H4 (cell line): ENCODE measurements at regions not wholly inside any gene's neighbourhood (a gene's known extent, or its start where the extent isn't known, plus 50 kb on each side); places are given as distances from the start of the nearest gene placed in this dataset.
A peak's percentile ranks its signal among the peaks of the same experiment; 100 is the strongest.
"Not testable (repeated sequence)": the region's sequence is repeated elsewhere in the genome, so short reads cannot be mapped to it uniquely, and the experiment has no call there.

Source experiments
- DNase-seq: peaks from one replicate; pipeline ENCODE4 v3.0.0-alpha.2; 2015; ENCODE audit warnings: low spot score

- peak; percentile 1 for DNase-seq
Observed at GRCh38 chr2:176424746-176425145, 155.5 kb downstream of the MTX2 start.

- DNase-seq, result no peak
Observed at GRCh38 chr2:176427549-176427948, 158.3 kb downstream of the MTX2 start.

- DNase-seq, result not testable (repeated sequence)
Observed at GRCh38 chr2:176428944-176429469, 159.8 kb downstream of the MTX2 start.

- DNase-seq, result no peak
Observed at GRCh38 chr2:176432434-176432833, 163.2 kb downstream of the MTX2 start.

- DNase-seq, result no peak
Observed at GRCh38 chr2:176435729-176436128, 166.5 kb downstream of the MTX2 start.

- DNase-seq, result no peak
Observed at GRCh38 chr2:176443946-176444345, 174.7 kb downstream of the MTX2 start.

- DNase-seq, result peak; percentile 52
Observed at GRCh38 chr2:176445956-176446355, 176.7 kb downstream of the MTX2 start.

GRCh38 chr2:176446718-176447414 lies 177.6 kb downstream of the MTX2 start:
- DNase-seq, result no peak

GRCh38 chr2:176447616-176448015 lies 178.4 kb downstream of the MTX2 start:
- no peak for DNase-seq

GRCh38 chr2:176449852-176450251 lies 180.6 kb downstream of the MTX2 start:
- no peak for DNase-seq

GRCh38 chr2:176453784-176454183 lies 184.5 kb downstream of the MTX2 start:
- DNase-seq, result no peak

GRCh38 chr2:176454893-176455815 lies 185.9 kb downstream of the MTX2 start:
- peak; percentile 25 for DNase-seq

GRCh38 chr2:176455816-176456291 lies 186.6 kb downstream of the MTX2 start:
- no peak for DNase-seq

GRCh38 chr2:176457481-176457880 lies 188.2 kb downstream of the MTX2 start:
- no peak for DNase-seq

GRCh38 chr2:176461098-176461808 lies 192.0 kb downstream of the MTX2 start:
- no peak for DNase-seq

GRCh38 chr2:176461809-176462670 lies 192.8 kb downstream of the MTX2 start:
- peak; percentile 14 for DNase-seq

- no peak for DNase-seq
Observed at GRCh38 chr2:176463546-176463945, 194.3 kb downstream of the MTX2 start.

GRCh38 chr2:176464886-176465564 lies 195.8 kb downstream of the MTX2 start:
- no peak for DNase-seq

GRCh38 chr2:176466918-176467452 lies 197.7 kb downstream of the MTX2 start:
- DNase-seq, result no peak

- DNase-seq, result no peak
Observed at GRCh38 chr2:176467595-176467994, 198.4 kb downstream of the MTX2 start.
